Skin of body (tissue), 1 donor: ENCODE measurements at regions not wholly inside any gene's neighbourhood (a gene's known extent, or its start where the extent isn't known, plus 50 kb on each side); places are given as distances from the start of the nearest gene placed in this dataset.
A peak's percentile ranks its signal among the peaks of the same experiment; 100 is the strongest.
"Not testable (repeated sequence)": the region's sequence is repeated elsewhere in the genome, so short reads cannot be mapped to it uniquely, and the experiment has no call there.

Experiments
- DNase-seq: peaks from one replicate; lab custom pipeline; 2025; lab: John Stamatoyannopoulos, UW

DNA sequence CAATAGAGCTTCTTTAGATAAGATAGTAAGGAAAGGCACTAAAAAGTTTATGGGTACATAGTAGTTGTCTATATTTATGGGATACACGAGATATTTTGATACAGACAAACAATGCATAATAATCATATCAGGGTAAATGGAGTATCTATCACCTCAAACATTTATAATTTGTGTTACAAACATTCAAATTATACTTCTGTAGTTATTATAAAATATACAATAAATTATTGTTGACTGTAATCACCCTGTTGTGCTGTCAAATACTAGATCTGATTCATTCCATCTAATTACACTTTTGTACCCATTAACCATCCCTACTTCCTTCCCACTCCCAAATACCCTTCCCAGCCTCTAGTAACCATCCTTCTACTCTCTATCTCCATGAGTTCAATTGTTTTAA lies 179.7 kb downstream of the FOXG1 start:
- no peak for DNase-seq

DNA sequence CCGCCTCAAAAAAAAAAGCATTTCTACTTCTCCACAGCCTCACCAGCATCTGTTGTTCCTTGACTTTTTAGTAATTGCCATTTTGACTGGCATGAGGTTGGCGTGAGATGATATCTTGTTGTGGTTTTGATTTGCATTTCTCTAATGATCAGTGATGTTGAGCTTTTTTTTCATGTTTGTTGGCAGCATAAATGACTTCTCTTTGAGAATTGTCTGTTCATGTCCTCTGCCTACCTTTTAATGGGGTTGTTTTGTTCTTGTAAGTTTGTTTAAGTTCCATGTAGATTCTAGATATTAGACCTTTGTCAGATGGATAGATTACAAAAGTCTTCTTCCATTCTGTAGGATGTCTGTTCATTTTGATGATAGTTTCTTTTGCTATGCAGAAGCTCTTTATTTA lies 182.9 kb downstream of the FOXG1 start:
- no peak for DNase-seq

DNA sequence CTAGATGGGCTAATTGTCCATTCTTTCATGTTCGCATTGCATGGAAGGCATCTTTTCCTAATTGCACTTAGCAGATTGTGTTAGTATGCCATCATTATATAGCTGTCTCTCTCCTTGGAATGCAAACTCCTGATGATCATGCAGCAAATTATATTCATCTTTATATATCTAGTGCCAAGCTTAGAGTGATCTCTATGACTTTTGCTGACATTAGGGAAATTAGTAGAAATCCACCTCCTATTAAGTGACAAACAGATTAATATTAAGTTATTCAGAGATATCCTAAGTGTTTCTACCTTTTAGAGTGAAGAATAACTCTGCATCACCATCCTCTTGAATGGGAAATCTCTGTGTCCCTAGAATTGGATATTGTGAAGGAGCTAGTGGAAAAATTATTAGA lies 185.6 kb downstream of the FOXG1 start:
- no peak for DNase-seq

DNA sequence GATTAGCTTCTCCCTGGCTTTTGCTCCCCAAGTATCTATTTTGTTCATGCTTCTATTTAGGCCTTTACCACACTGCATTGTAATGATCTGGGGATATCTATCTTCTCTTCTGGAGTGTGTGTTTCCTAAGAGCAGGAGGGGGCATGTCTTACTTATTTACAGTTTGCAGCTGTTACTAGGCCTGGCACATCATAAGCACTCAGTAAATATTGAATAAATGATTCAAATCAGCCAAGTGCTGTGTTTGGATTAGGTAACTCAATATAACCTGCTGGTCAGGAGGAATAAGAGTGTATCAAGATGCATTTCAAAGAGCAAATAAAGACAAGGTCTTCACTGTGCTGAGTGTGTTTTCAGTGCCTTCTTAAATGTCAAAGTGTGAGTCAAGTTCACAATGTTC lies 186.1 kb downstream of the FOXG1 start:
- DNase-seq, result no peak

DNA sequence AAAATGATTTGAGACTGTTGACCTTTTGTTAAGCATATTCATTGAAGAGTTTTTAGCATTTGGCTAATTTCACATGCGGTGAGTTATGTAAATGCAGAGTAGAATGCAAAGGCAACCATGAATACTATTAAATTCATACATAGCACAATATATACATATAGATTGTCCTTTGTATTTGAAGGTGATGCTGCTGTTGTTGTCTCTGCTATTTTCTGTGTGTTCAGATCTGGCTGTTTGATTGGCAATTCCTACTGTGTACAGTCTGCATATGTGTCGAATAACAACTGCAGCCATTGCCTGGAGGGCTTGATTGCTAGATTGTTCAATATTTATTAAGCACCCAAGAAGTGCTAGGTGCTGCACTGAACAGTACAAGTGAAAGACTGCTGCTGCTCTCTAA lies 187.4 kb downstream of the FOXG1 start:
- no peak for DNase-seq

DNA sequence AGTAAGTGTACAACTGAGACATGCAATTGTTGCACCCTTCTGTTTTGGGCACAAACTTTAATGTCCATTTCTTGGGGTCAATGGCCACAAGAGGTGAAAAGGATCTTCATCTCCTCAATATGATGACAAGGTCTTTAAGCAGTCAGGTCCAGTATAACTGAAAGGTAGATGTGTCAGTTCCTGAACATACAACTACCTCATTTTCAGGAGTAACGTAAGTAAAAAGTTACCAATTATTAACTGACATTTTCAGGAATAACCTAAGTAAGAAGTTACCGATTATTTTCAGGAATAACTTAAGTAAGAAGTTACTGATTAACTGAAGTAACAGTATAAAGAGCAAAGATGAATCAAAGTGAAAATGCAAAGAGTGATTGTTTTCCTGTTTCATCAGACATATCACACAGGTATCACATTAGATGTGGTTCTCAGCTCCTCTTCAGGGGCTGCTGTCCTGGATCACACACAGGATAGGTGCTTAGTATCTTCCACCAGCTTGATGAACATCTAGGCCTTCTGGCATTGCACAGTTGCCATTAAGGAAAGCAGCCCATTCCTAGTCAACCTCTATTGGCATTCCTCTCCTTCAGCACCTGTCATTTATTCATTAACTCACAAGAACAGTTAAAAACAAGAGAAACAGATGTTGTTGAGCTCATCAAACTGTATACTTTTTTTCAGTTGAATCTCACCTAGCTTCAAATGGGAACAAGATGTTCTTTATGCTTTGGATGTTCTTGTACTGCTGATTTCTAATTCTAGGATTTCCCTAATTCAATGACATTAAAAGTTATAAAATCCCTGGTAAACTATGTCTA lies 200.0 kb downstream of the FOXG1 start:
- DNase-seq, result no peak

DNA sequence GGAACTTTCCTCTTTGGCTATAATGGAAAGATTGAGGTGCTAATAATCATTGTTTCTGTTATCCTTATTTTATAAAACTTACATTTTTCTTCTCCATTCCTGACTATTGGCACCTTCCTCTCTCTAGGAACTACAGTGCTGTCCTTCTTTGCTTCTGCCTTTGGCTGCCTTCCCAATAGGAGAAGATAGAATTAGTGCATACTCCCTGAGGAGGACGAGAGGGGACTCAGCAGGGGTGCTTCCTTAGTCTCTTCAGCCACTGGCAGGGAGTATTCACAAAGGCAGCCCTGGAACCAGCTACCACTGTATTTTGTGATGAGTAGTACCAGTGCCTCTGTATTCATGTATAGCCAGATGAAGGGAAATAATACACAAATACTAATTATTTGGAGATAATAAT lies 208.5 kb downstream of the FOXG1 start:
- no peak for DNase-seq

DNA sequence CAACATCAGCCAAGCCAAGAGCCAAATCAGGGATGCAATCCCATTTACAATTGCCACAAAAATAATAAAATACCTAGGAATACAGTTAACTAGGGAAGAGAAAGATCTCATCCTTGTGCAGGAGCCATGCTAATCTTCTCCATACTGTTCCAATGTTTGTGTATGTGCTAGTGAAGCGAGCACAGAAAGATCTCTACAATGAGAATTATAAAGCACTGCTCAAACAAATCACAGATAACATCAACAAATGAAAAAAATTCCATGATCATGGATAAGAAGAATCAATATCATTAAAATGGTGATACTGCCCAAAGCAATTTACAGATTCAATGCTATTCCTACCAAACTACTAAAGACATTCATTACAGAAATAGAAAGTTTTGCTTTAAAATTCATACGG lies 215.6 kb downstream of the FOXG1 start:
- no peak for DNase-seq

DNA sequence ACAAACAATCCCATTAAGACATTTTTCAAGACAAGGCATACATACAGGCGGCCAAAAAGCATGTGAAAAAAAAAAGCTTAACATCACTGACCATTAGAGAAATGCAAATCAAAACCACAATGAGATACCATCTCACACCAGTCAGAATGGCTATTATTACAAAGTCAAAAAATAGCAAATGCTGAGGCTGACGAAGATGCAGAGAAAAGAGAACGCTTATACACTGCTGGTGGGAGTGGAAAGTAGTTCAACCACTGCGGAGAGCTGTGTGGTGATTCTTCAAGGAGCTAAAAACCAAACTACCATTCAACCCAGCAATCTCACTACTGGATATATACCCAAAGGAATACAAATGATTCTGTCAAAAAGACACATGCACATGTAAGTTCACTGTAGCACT lies 216.7 kb downstream of the FOXG1 start:
- no peak for DNase-seq

DNA sequence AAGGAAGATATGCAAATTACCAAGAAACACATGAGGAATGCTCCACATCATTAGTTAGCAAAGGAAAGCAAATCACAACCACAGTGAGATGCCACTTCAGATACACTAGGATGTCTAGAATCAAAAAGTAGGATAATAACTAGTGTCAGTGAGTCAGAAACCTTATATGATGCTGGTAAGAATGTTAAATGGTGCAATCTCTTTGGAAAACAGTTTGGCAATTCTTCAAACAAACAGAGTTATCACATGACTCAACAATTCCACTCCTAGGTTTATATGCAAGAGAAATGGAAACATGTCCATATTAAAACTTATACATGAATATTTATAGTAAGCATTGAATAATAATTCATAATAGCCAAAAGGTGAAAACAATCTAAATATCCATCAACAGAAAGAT lies 220.9 kb downstream of the FOXG1 start:
- no peak for DNase-seq

DNA sequence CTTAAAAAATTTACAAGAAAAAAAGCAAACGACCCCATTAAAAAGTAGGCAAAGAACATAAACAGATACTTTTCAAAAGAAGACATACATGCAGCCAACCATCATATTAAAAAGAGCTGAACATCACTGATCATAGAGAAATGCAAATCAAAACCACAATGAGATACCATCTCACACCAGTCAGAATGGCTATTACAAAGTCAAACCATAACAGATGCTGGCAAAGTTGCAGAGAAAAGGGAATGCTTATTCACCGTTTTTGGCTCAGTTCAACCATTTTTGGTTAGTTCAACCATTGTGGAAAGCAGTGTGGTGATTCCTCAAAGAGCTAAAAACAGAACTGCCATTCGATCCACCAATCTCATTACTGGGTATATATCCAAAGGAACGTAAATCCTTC lies 230.6 kb downstream of the FOXG1 start:
- not testable (repeated sequence) for DNase-seq

DNA sequence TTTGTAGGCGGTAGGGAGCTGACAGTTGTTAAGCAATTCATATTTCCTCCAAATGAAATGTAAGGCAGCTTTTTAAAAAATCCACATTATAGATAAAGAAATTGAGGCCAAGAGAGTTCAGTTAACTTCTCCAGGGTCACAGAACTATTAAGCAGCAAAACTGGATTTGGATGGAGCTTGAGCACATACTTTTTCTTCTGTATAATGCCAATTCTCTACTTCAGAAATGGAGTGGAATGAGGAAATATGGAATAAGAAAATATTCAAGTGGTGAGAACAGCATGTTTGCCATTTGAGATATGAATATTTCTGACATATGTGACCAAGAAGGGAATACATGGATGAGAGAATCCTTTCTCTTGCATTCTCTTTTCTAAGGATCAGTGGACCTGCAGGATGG lies 233.1 kb downstream of the FOXG1 start:
- DNase-seq, result peak; percentile 4

DNA sequence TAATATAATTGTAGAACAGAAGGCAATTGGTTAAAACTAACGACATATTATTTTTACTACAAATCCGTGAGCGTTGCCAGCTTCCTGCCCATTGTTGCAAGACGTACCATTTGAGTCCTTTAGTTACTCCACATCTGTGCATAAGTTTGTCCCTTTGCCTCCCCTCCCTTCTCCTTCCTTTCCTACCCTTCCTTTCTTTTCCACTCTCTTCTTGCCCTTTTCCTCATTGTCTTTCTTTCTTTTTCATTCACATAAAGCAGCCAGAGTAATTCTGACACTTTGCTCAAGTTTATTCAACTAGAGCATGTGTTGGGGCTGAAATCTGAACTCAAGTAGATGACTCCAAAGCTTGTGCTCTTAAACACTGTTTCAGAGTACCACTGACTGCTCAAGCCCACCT lies 239.1 kb downstream of the FOXG1 start:
- no peak for DNase-seq

DNA sequence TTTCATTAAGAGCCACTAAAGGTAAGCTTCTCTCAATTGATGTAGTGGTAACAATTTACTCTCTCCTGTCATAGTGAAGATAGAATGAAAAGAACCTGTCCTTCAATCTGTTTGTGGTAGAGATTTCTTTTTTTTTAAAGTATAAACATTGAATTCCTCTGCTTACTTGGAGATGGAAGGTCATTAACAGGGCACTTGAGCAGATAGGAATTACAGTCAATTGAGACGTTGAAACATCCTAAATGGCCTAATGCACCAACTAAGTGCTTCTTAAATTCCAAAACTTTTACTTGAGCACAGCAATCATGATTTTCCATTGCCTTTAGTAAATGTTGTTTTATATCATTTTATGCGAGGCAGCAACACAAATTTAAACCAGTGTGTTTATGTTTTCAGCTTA lies 241.4 kb downstream of the FOXG1 start:
- DNase-seq, result no peak

DNA sequence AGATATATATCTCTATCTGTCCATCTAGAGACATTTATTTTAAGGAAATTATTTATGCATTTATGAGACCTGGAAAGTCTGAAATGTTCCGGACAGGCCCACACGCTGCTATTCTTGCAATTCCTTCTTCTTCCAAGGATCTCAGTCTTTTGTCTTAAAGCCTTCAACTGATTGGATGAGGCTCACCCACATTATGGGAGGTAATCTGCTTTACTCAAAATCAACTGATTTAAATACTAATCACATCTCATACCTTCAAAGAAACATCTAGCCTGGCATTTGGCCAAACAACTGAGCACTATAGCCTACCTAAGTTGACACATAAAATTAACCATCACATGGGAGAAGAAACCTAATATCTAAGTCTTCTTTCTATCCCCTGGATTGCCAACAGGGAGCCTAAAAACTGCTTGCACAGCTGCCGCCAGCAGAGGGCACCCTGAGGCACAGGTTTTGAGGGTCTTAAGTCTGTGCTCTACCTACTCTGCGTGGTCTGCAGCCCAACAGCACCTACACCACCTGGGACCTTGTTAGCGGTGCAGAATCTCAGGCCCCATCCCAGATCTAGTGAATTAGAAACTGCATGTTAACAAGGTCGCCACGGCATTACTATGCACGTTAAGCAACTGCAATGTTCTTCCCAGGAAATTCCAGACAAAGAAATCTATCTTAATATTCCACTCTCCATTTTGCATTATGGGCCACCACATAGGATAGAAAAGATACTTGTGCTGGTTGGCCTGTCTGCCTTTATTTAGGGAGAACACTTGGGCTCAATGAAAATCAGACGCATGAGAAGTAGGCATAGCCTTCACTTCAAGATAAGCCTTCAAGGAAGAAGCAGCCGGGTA lies 249.7 kb downstream of the FOXG1 start:
- DNase-seq, result no peak

DNA sequence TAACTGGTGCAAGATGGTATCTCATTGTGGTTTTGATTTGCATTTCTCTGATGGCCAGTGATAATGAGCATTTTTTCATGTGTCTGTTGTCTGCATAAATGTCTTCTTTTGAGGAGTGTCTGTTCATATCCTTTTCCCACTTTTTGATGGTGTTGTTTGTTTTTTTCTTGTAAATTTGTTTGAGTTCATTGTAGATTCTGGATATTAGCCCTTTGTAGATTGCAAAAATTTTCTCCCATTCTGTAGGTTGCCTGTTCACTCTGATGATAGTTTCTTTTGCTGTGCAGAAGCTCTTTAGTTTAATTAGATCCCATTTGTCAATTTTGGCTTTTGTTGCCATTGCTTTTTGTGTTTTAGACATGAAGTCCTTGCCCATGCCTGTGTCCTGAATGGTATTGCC lies 256.9 kb downstream of the FOXG1 start:
- DNase-seq, result not testable (repeated sequence)

DNA sequence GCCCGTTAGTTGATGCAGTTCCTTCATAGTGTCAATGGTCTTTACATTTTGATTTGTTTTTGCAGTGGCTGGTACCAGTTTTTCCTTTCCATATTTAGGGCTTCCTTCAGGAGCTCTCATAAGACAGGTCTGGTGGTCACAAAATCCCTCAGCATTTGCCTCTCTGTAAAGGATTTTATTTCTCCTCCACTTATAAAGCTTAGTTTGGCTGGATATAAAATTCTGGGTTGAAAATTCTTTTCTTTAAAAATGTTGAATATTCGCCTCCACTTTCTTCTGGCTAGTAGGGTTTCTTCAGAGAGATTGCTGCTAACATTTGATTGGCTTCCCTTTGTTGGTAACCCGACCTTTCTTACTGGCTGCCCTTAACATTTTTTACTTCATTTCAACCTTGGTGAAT lies 260.9 kb downstream of the FOXG1 start:
- DNase-seq, result not testable (repeated sequence)

DNA sequence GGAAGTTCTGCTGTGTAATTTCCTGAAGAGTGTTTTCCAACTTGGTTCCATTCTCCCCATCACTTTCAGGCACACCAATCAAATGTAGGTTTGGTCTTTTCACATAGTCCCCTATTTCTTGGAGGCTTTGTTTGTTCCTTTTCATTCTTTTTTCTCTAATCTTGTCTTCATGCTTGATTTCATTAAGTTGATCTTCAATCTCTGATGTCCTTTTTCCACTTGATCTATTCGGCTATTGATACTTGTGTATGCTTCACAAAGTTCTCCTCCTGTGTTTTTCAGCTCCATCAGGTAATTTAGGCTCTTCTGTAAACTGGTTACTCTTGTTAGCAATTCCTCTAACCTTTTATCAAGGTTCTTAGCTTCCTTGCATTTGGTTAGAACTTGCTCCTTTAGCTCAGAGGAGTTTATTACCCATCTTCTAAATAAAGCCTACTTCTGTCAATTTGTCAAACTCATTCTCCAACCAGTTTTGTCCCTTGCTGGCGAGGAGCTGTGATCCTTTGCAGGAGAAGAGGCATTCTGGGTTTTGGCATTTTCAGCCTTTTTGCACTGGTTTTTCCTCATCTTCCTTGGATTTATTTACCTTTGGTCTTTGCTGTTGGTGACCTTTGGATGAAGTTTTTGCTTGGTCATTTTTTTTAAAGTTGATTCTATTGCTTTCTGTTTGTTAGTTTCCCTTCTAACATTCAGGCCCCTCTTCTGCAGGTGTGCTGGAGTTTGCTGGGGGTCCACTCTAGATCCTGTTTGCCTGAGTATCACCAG lies 261.5 kb downstream of the FOXG1 start:
- not testable (repeated sequence) for DNase-seq

DNA sequence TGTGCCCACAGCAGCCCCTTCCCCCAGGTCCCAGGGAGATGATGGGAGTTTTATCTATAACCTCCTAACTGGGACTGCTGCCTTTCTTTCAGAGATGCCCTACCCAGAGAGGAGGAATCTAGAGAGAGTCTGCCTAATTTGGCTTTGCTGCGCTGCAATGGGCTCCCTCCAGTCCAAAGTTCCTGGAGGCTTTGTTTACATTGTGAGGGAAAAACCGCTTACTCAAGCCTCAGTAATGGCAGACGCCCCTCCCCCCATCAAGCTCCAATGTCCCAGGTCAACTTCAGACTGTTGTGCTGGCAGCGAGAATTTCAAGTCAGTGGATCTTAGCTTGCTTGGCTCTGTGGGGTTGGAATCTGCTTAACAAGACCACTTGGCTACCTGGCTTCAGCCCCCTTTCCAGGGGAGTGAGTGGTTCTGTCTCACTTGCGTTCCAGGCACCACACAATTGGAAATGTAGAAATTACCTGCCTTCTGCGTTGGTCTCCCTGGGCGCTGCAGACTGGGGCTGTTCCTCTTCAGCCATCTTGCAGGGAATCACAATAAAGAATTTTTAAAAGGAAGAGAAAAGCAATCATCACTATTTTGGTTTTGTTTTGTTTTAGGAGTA lies 262.5 kb downstream of the FOXG1 start:
- DNase-seq, result no peak

DNA sequence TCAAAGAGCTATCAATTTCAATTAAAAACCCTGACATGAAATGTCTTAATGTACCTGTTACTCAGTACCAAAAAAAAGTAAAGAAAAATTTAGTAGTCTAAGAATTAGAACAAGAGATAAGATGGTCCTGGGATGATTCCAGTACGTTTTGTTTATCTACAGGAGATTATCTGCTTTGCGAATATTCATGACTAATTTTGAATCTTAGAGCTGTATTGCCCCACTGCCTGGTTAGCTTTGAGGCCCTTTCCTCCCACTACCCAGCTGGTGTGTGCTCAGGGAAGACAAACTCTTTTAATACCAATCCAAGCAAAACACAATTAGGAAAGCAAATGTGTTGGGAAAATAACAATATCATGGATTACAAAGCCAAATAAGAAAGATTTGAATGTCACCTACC lies 263.5 kb downstream of the FOXG1 start:
- DNase-seq, result no peak

DNA sequence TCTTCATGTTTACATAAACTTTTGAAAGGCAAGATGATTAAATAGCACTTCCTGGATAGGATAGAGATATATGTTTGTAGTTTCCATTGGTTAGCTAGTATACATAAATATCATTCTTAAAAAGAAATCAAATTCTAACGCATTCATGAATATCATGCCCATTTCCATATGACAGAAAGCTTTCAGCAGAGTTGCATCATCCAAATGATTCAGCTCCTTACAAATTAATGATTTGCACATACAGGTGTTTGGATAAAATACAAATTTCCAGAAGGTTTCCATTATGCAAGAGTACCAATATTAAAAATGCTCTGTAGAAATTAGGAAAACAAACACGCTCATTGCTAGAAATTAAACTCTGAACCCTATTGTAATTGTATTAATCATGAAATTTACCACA lies 264.4 kb downstream of the FOXG1 start:
- DNase-seq, result no peak

DNA sequence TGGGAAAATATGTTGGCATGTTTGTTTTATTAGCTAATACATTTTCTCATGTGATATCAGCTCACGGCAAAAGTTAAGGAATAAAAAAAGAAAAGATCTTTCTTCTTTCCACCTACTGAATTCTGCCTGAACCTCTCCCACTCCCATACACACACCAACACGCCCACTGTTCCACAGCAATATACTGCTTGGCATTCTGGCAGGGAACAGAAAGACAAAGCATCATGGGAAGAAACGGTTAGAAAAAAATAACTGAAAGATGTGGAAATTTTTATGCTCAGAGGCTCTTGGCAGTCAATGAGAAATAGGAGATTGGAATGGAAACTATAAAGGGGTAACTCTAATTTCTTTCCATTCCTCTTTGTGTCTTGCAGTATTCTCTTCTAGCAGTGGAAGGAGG lies 268.5 kb downstream of the FOXG1 start:
- peak; percentile 5 for DNase-seq
